Kidney capillary endothelial cell (primary cell): ENCODE measurements at regions not wholly inside any gene's neighbourhood (a gene's known extent, or its start where the extent isn't known, plus 50 kb on each side); places are given as distances from the start of the nearest gene placed in this dataset.
"Not testable (repeated sequence)": the region's sequence is repeated elsewhere in the genome, so short reads cannot be mapped to it uniquely, and the experiment has no call there.

Experiments
- DNase-seq: peaks from one replicate; pipeline ENCODE4 v3.0.0-alpha.2; 2018; ENCODE audit warnings: low spot score

DNA sequence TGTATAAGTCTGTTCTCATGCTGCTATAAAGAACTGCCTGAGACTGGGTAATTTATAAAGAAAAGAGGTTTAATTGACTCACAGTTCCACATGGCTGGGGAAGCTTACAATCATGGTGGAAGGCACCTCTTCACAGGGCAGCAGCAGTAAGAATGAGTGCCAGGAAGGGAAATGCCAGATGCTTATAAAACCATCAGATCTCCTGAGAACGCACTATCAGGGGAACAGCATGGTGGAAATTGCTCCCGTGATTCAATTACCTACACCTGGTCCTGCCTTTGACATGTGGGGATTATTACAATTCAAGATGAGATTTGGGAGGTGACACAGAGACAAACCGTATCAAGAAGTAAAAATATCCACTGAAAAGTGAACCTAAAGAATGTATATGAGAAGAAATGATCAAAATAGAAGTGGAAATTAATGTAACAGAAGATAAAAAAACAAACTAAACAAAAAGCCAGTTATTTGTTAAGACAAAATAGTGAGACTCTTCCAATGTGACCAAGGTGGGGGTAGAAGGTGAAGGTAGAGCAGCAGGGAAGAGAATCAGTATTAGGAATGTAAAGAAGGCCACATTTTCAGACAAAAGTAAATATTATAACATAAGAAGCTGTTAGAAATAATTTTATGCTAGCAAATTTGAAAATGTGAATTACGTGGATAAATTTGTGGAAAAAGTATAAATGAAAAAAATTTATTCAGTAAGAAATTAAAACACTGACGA lies 372.9 kb downstream of the NKX6-1 start:
- DNase-seq: no peak

GRCh38 chr4:84110040-84110439 lies 389.1 kb downstream of the NKX6-1 start:
- no peak for DNase-seq

GRCh38 chr4:84101653-84102625 lies 397.2 kb downstream of the NKX6-1 start:
- not testable (repeated sequence) for DNase-seq

- no peak for DNase-seq
Observed at GRCh38 chr4:84100071-84100470, 399.0 kb downstream of the NKX6-1 start.

- no peak for DNase-seq
Observed at GRCh38 chr4:84099599-84099998, 399.5 kb downstream of the NKX6-1 start.

DNA sequence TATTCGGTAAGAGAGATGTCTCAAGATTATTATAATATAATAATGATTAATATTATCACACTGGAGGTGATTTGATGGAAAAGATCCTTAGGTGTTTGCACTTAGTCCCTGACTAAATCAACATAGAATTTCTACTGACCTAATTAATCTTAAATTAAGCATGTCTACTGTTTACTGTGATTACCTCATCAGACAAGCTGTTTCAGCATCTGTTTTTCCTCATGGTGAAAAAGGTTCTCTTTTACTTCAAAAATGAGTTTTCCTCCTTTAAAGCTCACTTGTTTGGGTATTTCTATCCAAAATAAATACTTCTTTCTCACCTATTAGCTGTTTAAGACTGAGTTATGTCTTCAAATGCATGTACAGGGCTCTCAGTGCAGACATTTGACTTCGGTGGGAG lies 407.8 kb downstream of the NKX6-1 start:
- no peak for DNase-seq

DNA sequence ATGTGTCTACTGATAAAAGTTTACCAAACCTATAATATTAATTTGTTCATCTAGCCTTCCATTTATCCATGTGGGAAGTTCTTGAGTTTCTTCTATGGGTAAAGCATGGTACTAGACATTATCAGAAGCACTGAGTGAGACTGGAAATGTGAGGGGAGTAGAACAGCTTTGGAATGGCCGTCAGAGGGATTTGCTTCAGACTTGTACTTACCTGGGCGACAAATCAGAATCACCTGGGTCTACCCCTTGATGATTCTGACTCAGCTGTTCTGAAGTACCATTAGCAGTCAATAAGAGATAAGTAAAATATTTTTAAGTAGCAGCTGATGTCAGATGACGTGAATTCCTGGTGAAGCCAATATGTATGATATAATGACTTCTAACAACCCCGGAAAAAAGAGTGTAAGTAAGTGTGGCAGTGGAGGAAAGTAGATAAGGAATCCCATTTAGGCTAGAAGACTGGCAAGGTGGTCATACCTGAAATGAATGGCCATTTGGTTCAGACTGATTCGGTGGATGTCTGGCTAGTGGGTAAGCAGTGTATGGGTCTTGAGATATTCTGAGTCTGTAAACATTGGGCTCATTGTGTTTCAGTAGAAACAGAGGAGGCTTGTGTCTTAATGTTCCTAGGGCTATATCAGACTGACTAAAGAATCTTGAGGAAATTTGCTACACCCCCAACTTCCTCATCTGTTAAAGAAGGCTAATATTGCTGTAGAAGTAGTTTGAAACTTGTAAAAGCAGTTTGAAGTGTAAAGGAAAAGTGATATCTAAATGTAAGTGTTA lies 409.2 kb downstream of the NKX6-1 start:
- DNase-seq: no peak

GRCh38 chr4:84085986-84086385 lies 413.1 kb downstream of the NKX6-1 start:
- DNase-seq: no peak

DNA sequence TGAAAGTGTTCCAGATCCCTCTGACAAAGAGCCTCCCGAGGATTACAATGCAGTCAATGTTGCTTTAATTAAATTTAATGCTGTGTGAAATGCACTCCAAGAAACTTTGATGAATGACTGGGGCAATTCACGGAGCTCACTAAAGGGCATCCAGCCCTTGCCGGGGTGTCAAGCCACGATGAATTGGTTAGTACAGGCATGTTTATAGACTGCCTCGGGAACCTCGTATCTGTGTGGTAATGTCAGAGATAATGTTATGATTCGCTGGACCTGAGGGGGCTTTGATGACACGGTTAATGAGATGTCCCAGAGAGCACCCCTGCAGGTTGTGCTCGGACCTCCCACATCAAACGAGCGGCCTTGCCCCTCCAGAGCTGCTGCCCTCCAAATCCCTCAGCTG lies 428.8 kb downstream of the NKX6-1 start:
- DNase-seq: no peak

DNA sequence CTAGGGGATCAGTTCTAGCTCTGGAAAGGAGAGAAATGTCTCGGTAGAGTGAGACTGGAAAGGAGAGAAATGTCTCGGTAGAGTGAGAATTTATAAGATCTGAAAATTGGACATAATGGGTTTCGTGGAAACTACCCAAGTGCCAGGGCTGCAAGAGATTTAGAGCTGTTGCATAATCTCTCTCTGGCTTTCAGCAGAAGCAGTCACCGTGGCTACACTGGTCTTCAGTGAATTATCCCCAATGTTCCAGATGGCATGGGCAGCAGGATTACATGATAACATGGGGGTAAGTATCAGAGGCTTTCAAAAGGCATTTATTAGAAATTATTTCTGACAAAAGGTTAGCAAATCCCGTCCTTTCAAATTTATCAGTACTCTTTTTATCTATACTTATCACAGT lies 435.5 kb downstream of the NKX6-1 start:
- DNase-seq: no peak

- no peak for DNase-seq
Observed at GRCh38 chr4:84058201-84058600, 440.9 kb downstream of the NKX6-1 start.

DNA sequence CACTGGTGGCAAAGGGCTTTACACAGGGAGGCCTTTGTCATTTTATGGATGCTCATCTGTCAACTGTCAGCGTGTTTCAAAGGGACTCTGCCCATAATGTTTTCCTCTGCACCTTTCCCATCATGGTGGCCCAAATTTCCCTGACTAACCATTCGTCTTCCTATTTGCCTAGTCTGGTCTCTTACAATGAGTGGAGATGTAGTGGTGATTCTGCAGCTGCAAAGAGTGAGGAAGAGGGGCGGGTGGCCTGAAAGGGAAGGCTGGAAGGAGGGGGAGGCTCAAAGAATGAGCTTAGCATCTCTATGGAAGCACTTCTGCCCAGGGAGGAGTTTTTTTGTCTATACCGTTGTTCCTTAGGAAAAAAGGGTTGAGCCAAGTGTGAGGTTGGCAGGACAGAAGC lies 447.5 kb downstream of the NKX6-1 start:
- no peak for DNase-seq

GRCh38 chr4:84051089-84051488 lies 448.0 kb downstream of the NKX6-1 start:
- DNase-seq: no peak

- DNase-seq: no peak
Observed at GRCh38 chr4:84050015-84050414, 449.1 kb downstream of the NKX6-1 start.

DNA sequence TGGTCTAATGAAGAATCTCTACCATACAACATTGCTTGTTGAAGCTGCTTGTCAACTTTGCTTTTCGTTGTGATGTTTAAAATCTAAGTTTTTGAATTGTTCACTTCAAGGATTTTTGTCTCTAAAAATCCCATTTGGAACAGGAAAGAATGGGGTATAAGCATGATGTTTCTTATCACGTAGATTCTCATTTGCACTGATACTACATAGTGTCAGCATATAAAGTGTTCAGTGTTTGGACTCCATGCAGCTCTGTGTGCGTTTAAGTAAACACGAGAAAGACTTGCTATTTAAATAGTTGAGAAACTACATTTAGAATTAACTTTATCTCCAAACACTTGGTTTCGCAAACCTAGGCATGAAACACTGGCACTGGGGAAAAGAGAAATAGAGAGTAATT lies 452.5 kb downstream of the NKX6-1 start:
- DNase-seq: no peak

DNA sequence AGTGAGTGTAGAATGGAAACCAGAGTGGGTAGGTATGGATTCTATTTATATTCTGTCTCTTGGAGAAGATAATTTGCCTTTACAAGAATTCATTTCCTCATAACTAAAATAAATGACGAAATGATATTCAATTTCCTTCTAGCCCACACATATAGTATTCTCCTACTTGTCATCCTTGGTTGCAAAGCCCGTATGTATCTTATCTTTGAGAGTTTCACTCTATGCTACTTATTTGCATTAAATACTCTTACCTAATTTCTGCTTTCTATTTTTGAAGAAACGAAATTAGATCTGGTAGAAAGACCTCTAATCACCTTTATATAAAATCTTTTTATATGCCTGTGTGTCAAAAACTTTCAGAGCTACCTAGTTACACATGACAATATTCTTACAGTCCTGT lies 457.7 kb downstream of the NKX6-1 start:
- no peak for DNase-seq

DNA sequence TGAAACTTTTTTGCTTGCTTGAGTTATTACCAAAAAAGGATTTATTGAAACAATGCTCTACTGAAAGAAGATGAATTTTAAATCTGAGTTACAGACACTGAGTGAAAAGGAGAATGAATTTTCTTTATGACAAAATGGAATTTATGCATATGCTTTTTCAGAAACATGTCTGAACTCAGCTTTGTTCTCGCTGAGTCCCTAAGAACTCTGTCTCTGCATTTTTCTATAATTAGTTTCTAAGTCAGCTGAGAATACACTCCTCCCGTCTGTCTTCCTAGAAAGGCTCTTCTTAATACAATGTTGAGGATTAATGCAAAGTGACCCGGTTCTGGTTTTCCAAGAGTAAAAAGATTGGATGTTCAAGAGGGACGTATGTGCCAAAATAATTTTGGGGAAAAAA lies 463.5 kb downstream of the NKX6-1 start:
- DNase-seq: no peak

GRCh38 chr4:84032372-84032771 lies 466.7 kb downstream of the NKX6-1 start:
- DNase-seq: no peak

DNA sequence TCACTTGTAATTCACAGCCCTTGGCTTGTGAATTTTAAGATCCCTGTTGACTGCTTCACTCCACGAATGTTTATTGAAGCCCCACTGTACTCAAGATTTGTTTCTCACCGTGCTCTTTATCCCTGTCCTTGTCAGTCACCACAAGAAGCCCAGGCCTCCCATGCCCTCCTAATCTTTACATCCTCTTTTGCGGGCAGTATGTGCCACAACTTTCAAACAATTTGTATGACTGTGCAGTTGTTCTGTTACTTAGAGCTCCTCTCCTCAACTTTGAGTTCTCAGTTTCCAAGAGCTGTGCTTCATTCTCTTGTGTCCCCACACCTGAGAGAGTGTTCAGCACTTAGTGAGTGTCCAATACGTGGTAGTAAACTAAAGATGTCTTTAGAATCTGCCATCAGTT lies 467.7 kb downstream of the NKX6-1 start:
- no peak for DNase-seq

DNA sequence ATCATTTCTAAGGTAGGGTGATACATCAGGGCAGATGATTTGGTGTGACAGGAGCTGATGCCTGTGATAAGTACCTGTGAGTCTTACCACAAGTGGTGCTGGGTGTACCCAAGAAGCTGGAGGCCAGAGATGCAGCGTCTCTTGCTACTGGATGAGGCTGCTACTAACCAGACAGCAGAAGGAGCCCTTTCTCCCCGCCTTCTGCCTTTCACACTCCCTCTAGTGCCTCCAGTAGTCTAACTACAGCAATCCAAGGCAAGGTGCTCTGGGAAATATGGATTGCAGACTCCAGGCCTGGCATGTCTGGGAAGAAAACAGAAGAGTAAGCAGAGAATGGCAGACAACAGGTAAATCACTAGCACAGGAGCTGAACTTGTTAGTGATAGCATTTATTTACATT lies 470.8 kb downstream of the NKX6-1 start:
- no peak for DNase-seq

- DNase-seq: no peak
Observed at GRCh38 chr4:84024405-84024804, 474.7 kb downstream of the NKX6-1 start.

GRCh38 chr4:84022564-84022963 lies 476.5 kb downstream of the NKX6-1 start:
- DNase-seq: no peak

- no peak for DNase-seq
Observed at GRCh38 chr4:84019626-84020025, 479.5 kb downstream of the NKX6-1 start.
